Loucy (cell line): ENCODE measurements at regions not wholly inside any gene's neighbourhood (a gene's known extent, or its start where the extent isn't known, plus 50 kb on each side); places are given as distances from the start of the nearest gene placed in this dataset.
"Not testable (repeated sequence)": the region's sequence is repeated elsewhere in the genome, so short reads cannot be mapped to it uniquely, and the experiment has no call there.

Experiments used
- H2AFZ ChIP-seq: fragments of 200-600 bp; sonication (generic); 2 replicates; pipeline ENCODE4 v1.6.0; 2016; ENCODE audit warnings: antibody characterized with exemption, mild to moderate bottlenecking, low read length, moderate library complexity
- H3F3A ChIP-seq: fragments of 200-600 bp; 2 replicates; pipeline ENCODE4 v1.6.0; 2016; ENCODE audit warnings: antibody characterized with exemption, low read depth, mild to moderate bottlenecking
- H3K27me3 ChIP-seq: fragments of 200-600 bp; sonication (generic); 2 replicates; pipeline ENCODE4 v1.6.1; 2014; ENCODE audit warnings: low read length, mild to moderate bottlenecking; ENCODE audit not compliant: insufficient read depth, poor library complexity, severe bottlenecking
- H3K36me3 ChIP-seq: fragments of 200-600 bp; sonication (generic); 2 replicates; pipeline ENCODE4 v1.6.1; 2016; ENCODE audit warnings: low read length; ENCODE audit not compliant: insufficient read depth
- H3K4me1 ChIP-seq: fragments of 200-600 bp; sonication (generic); 2 replicates; pipeline ENCODE4 v1.5.1; 2014; ENCODE audit warnings: low read length, mild to moderate bottlenecking; ENCODE audit not compliant: insufficient read depth, poor library complexity, severe bottlenecking
- H3K4me2 ChIP-seq: fragments of 200-600 bp; sonication (generic); 2 replicates; pipeline ENCODE4 v1.6.0; 2014; ENCODE audit warnings: antibody characterized with exemption, low read length, low read depth, mild to moderate bottlenecking; ENCODE audit not compliant: poor library complexity, severe bottlenecking
- H3K4me3 ChIP-seq: fragments of 200-600 bp; sonication (generic); 2 replicates; pipeline ENCODE4 v1.5.1; 2014; ENCODE audit warnings: low read length, mild to moderate bottlenecking, mixed read lengths; ENCODE audit not compliant: poor library complexity, severe bottlenecking
- H3K79me2 ChIP-seq: fragments of 200-600 bp; sonication (generic); 2 replicates; pipeline ENCODE4 v1.6.1; 2014; ENCODE audit warnings: low read length; ENCODE audit not compliant: insufficient read depth
- H3K9ac ChIP-seq: fragments of 200-600 bp; sonication (generic); 2 replicates; pipeline ENCODE4 v1.6.0; 2014; ENCODE audit warnings: mild to moderate bottlenecking, low read depth, low read length, moderate library complexity; ENCODE audit not compliant: poor library complexity, severe bottlenecking
- H3K9me2 ChIP-seq: fragments of 200-600 bp; sonication (generic); replicated peaks from 2 replicates; pipeline ENCODE4 v1.6.1; 2016; ENCODE audit warnings: low read depth, low read length, mixed read lengths
- H3K9me3 ChIP-seq: fragments of 200-600 bp; sonication (generic); 2 replicates; pipeline ENCODE4 v1.6.1; 2014; ENCODE audit warnings: mild to moderate bottlenecking, antibody characterized with exemption, low read length, low read depth; ENCODE audit not compliant: insufficient read depth
- H4K20me1 ChIP-seq: fragments of 200-600 bp; sonication (generic); 2 replicates; pipeline ENCODE4 v1.6.0; 2014; ENCODE audit warnings: antibody characterized with exemption, low read length, mild to moderate bottlenecking; ENCODE audit not compliant: insufficient read depth, poor library complexity, severe bottlenecking
- EZH2phosphoT487 ChIP-seq: fragments of 200-600 bp; IDR thresholded peaks from 2 replicates; pipeline ENCODE4 v1.6.1; 2018; ENCODE audit warnings: antibody characterized with exemption, mild to moderate bottlenecking, moderate library complexity, borderline replicate concordance
- TF ChIP-seq, protein P1 (sequence below): fragments of 200-600 bp; sonication (generic); conservative IDR thresholded peaks from 2 replicates; pipeline ENCODE4 v1.5.1; 2014; ENCODE audit warnings: mild to moderate bottlenecking, antibody characterized with exemption, low read length

GRCh38 chr16:86077243-86077940 is 178.4 kb downstream of the IRF8 start:
- no peak overlapping the region for H3K9ac ChIP-seq
- TF ChIP-seq, protein P1, sequence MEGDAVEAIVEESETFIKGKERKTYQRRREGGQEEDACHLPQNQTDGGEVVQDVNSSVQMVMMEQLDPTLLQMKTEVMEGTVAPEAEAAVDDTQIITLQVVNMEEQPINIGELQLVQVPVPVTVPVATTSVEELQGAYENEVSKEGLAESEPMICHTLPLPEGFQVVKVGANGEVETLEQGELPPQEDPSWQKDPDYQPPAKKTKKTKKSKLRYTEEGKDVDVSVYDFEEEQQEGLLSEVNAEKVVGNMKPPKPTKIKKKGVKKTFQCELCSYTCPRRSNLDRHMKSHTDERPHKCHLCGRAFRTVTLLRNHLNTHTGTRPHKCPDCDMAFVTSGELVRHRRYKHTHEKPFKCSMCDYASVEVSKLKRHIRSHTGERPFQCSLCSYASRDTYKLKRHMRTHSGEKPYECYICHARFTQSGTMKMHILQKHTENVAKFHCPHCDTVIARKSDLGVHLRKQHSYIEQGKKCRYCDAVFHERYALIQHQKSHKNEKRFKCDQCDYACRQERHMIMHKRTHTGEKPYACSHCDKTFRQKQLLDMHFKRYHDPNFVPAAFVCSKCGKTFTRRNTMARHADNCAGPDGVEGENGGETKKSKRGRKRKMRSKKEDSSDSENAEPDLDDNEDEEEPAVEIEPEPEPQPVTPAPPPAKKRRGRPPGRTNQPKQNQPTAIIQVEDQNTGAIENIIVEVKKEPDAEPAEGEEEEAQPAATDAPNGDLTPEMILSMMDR = no peak
- TF ChIP-seq EZH2phosphoT487 = no peak
- no peaks in the 10 kb centered on the region for H3K9me3 ChIP-seq
- H3K4me2 ChIP-seq = no peak overlapping the region
- H3K27me3 ChIP-seq = no peaks in the 10 kb centered on the region
- no peak overlapping the region for H3K4me3 ChIP-seq
- no peak overlapping the region for H2AFZ ChIP-seq
- H3K9me2 ChIP-seq = no peaks in the 10 kb centered on the region
- H3K4me1 ChIP-seq = no peaks in the 10 kb centered on the region
- no peaks in the 10 kb centered on the region for H3F3A ChIP-seq
- H4K20me1 ChIP-seq = no peaks in the 10 kb centered on the region
- H3K79me2 ChIP-seq = no peaks in the 10 kb centered on the region
- H3K36me3 ChIP-seq = no peaks in the 10 kb centered on the region

- Histone ChIP-seq H3K4me1 (no peaks in the 10 kb centered on the region), H3K4me2 (no peak overlapping the region), H2AFZ (no peak overlapping the region), H3K79me2 (no peaks in the 10 kb centered on the region), H3K9me2 (no peaks in the 10 kb centered on the region), H3K9ac (no peak overlapping the region), H3K9me3 (no peaks in the 10 kb centered on the region), H3K27me3 (no peaks in the 10 kb centered on the region), H3K4me3 (no peak overlapping the region), H4K20me1 (no peaks in the 10 kb centered on the region), H3K36me3 (no peaks in the 10 kb centered on the region), H3F3A (no peaks in the 10 kb centered on the region)
- TF ChIP-seq, protein P1 = no peak
These were observed 179.2 kb downstream of the IRF8 start for GRCh38 chr16:86078121-86078600.

DNA sequence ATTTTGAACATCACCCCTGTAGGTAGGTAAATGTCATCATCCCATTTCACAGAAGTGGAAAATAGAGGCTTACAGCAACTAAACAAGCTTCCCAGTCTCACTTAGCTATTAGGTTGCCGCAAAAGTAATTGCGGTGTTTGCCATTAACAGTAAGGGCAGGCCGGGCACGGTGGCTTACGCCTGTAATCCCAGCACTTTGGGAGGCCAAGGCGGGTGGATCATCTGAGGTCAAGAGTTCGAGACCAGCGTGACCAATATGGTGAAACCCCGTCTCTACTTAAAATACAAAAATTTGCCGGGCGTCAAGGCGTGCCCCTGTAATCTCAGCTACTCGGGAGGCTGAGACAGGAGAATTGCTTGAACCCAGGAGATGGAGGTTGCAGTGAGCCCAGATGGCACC is 179.7 kb downstream of the IRF8 start:
- not testable (repeated sequence) for H3K79me2 ChIP-seq, H2AFZ ChIP-seq, H3K4me1 ChIP-seq, H3K36me3 ChIP-seq, H4K20me1 ChIP-seq, H3K27me3 ChIP-seq, H3K4me3 ChIP-seq, H3K9me3 ChIP-seq, H3K9me2 ChIP-seq, H3K9ac ChIP-seq, H3F3A ChIP-seq, H3K4me2 ChIP-seq

DNA sequence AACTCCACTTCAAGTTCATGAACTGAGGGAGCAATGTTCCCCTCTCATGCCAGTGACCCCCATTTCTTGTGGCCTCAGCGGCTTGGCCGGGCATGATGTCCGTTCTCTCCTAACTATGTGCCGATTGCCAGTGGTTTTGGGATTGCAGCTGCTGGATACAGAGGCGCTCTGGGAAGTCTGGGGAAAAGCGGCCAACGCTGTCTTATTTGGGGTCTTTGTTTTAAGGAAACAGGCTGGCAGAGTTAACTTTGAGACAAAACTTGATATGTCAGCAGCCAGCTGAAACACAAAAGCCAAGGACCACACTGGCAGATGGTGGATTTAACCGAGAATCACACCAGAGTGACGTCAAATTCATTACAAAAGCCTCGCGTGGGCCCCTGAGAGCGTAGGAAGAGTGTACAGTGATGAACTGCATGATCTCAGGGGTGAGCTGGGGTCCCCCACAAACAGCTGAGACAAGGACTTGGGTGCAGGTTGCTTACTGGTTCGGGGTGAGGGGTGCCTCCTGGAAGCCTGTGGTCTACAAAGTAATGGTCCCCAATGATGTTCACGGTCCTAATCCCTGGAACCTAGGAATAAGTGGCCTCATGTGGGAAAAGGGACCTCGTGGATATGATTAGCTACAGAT is 180.4 kb downstream of the IRF8 start:
- Histone ChIP-seq H3K79me2 (no peaks in the 10 kb centered on the region), H3K27me3 (no peaks in the 10 kb centered on the region), H3K9ac (no peak overlapping the region), H4K20me1 (no peaks in the 10 kb centered on the region), H2AFZ (no peak overlapping the region), H3K4me1 (no peaks in the 10 kb centered on the region), H3K4me3 (no peak overlapping the region), H3K9me3 (no peaks in the 10 kb centered on the region), H3K4me2 (no peak overlapping the region), H3K9me2 (no peaks in the 10 kb centered on the region), H3F3A (no peaks in the 10 kb centered on the region), H3K36me3 (no peaks in the 10 kb centered on the region)
- TF ChIP-seq, protein P1 = no peak
- TF ChIP-seq EZH2phosphoT487 = no peak
